Upper lobe of right lung (tissue), 1 donor: ENCODE measurements at regions not wholly inside any gene's neighbourhood (a gene's known extent, or its start where the extent isn't known, plus 50 kb on each side); places are given as distances from the start of the nearest gene placed in this dataset.
A peak's percentile ranks its signal among the peaks of the same experiment; 100 is the strongest.
"Not testable (repeated sequence)": the region's sequence is repeated elsewhere in the genome, so short reads cannot be mapped to it uniquely, and the experiment has no call there.

Experiments
- ATAC-seq: fragments of 200-7000 bp; cut with Tn5 transposase; one replicate; pipeline ENCODE4 v1.9.1; 2020; ENCODE audit warnings: mild to moderate bottlenecking, moderate library complexity
- DNase-seq: peaks from one replicate; pipeline ENCODE4 v3.0.0-alpha.2; 2020
- H3K27ac ChIP-seq: fragments of 200-600 bp; one replicate; pipeline ENCODE4 v1.8.0; 2022
- H3K27me3 ChIP-seq: fragments of 200-600 bp; one replicate; pipeline ENCODE4 v1.8.0; 2022; ENCODE audit warnings: mild to moderate bottlenecking
- H3K36me3 ChIP-seq: fragments of 200-600 bp; one replicate; pipeline ENCODE4 v1.8.0; 2022
- H3K4me1 ChIP-seq: fragments of 200-600 bp; one replicate; pipeline ENCODE4 v1.8.0; 2022
- H3K4me3 ChIP-seq: fragments of 200-600 bp; one replicate; pipeline ENCODE4 v1.8.0; 2022; ENCODE audit warnings: mild to moderate bottlenecking
- H3K9me3 ChIP-seq: fragments of 200-600 bp; one replicate; pipeline ENCODE4 v1.8.0; 2022
- CTCF ChIP-seq: fragments of 200-600 bp; IDR thresholded peaks from one replicate; pipeline ENCODE4 v1.8.0; 2022; ENCODE audit warnings: antibody characterized with exemption
- intact Hi-C: fragments of 100-400 bp; cut with DNase I; formaldehyde crosslinking; loops from one replicate; pipeline ENCODE4 v1.11.0; 2022
- donor health status: DM: no; HTN: yes; CAD: no; lungs with severe emphysema.

- DNase-seq (no peak), ATAC-seq (peak; percentile 5)
- Histone ChIP-seq H3K4me1 (no peaks in the 10 kb centered on the region), H3K4me3 (no peak overlapping the region), H3K27ac (no peak overlapping the region), H3K27me3 (no peaks in the 10 kb centered on the region), H3K36me3 (no peaks in the 10 kb centered on the region), H3K9me3 (no peaks in the 10 kb centered on the region)
- intact Hi-C loops: no loop called here
- TF ChIP-seq CTCF: no peak
Measured at GRCh38 chr21:9758141-9758540, 763.2 kb upstream of the TPTE start.

DNA sequence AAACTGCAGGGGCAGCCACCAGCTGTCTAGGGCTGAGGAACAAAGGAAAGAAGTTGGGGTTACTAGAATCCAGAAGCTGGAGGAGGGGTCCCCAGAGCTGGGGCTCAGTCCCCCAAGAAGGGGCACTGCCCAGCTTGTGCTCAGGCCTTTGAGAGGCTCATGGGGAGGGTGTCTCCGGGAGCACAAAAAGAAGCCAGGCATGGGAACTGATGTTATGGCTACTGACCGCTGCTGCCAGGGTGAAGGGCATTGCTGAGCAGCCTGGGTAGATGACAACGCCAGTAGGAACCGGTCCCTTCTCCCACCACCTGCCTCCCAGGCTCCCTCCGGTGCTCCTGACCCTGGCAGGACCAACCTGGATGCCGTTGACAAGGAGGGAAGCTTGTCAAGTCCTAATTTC lies 762.5 kb upstream of the TPTE start:
- H3K36me3 ChIP-seq: no peaks in the 10 kb centered on the region
- no peaks in the 10 kb centered on the region for H3K9me3 ChIP-seq
- no peaks in the 10 kb centered on the region for H3K4me1 ChIP-seq
- intact Hi-C loops: no loop called here
- ATAC-seq (peak; percentile 29), DNase-seq (no peak)
- no peaks in the 10 kb centered on the region for H3K27me3 ChIP-seq
- no peak overlapping the region for H3K4me3 ChIP-seq
- no peak for TF ChIP-seq CTCF
- H3K27ac ChIP-seq: no peak overlapping the region

DNA sequence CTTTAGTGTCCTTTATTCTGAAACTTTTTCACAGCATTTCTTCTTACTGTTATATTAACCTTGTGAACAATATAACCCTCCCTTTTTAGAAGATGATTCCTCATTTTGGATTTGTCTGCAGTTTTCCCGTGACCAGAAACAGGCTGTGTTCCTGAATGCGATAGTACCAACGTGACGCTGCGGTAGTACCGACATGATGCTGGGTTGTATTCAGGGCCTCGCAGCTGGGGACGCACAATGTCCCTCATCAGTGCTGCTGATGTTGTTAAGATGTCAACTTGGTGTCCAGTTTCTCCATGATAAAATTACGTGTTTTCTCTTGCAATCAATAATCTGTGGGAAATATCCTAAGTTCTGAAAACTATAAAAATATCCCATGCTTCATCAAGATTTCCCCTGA lies 761.4 kb upstream of the TPTE start:
- Histone ChIP-seq H3K27ac (no peak overlapping the region), H3K36me3 (no peaks in the 10 kb centered on the region), H3K9me3 (no peaks in the 10 kb centered on the region), H3K4me3 (no peak overlapping the region), H3K27me3 (no peaks in the 10 kb centered on the region), H3K4me1 (no peaks in the 10 kb centered on the region)
- no peak for TF ChIP-seq CTCF
- intact Hi-C loops: no loop called here
- no peak for ATAC-seq
- no peak for DNase-seq

DNA sequence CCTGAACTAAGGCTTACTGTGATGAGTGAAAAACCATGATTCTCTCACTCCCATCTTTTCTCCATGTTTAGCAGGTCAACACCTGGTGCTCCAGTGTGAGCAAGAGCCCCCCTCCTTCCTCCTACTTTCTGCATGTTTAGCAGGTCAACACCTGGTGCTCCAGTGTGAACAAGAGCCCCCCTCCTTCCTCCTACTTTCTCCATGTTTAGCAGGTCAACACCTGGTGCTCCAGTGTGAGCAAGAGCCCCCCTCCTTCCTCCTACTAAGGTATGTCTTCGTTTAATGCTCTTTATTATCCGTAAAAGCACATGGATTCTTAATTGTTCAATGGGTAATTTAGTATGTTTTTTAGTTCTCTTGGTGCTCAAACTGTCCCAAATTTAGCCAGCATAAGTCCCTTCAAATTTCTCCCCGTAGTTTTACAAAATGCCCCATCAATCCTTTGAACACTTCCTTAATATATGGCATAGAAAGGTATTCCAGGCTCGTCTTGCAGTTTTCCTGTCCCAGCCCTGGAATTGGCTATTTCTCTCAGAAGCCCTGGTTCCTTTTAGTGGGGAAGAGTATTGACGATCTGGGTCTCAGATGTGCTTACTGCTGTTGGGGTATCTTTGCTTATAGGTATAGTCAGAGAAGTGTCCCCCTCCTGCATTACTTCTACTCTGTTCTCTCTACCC lies 760.8 kb upstream of the TPTE start:
- no peak for ATAC-seq
- no peaks in the 10 kb centered on the region for H3K9me3 ChIP-seq
- no peaks in the 10 kb centered on the region for H3K4me1 ChIP-seq

GRCh38 chr21:9763306-9763705 lies 758.1 kb upstream of the TPTE start:
- no peaks in the 10 kb centered on the region for H3K9me3 ChIP-seq
- DNase-seq (no peak), ATAC-seq (no peak)
- H3K36me3 ChIP-seq: no peaks in the 10 kb centered on the region
- TF ChIP-seq CTCF: no peak
- H3K4me1 ChIP-seq: no peaks in the 10 kb centered on the region
- no peak overlapping the region for H3K4me3 ChIP-seq
- H3K27ac ChIP-seq: no peak overlapping the region
- no peaks in the 10 kb centered on the region for H3K27me3 ChIP-seq
- intact Hi-C loops: no loop called here

More for the DNA sequence above, 760.8 kb upstream of the TPTE start:
- H3K36me3 ChIP-seq: no peaks in the 10 kb centered on the region
- H3K4me3 ChIP-seq: no peak overlapping the region
- H3K27me3 ChIP-seq: no peaks in the 10 kb centered on the region
- no peak overlapping the region for H3K27ac ChIP-seq
- DNase-seq: no peak
- no peak for TF ChIP-seq CTCF
- intact Hi-C loops: no loop called here

- H3K36me3 ChIP-seq: no peaks in the 10 kb centered on the region
- intact Hi-C loops: no loop called here
- H3K4me1 ChIP-seq: no peaks in the 10 kb centered on the region
- ATAC-seq (peak; percentile 5), DNase-seq (no peak)
- no peak for TF ChIP-seq CTCF
- H3K4me3 ChIP-seq: no peak overlapping the region
- no peaks in the 10 kb centered on the region for H3K9me3 ChIP-seq
- no peaks in the 10 kb centered on the region for H3K27me3 ChIP-seq
- H3K27ac ChIP-seq: no peak overlapping the region
Measured at GRCh38 chr21:9763807-9764206, 757.6 kb upstream of the TPTE start.

DNA sequence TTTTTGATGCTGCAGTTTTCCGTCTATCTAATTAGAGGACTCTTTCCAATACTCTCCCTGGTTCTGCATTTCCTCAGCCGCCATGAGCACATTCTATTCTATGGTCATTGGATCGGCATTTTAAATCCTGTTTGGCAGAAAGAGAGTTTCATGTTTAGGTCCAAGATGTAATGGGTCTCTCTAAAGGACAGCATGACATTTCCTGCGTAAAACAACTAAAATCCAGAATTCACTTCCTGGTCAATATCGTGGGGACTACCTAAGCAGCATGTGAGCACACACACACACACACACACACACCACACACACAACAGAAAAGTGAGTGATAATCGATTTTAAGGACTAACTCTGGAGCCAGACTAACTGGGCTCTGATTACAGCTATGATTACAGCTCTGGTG lies 757.1 kb upstream of the TPTE start:
- ATAC-seq, H3K36me3 ChIP-seq, H3K4me1 ChIP-seq, H3K27me3 ChIP-seq, DNase-seq, H3K27ac ChIP-seq, H3K9me3 ChIP-seq, H3K4me3 ChIP-seq, intact Hi-C loops: not testable (repeated sequence)

DNA sequence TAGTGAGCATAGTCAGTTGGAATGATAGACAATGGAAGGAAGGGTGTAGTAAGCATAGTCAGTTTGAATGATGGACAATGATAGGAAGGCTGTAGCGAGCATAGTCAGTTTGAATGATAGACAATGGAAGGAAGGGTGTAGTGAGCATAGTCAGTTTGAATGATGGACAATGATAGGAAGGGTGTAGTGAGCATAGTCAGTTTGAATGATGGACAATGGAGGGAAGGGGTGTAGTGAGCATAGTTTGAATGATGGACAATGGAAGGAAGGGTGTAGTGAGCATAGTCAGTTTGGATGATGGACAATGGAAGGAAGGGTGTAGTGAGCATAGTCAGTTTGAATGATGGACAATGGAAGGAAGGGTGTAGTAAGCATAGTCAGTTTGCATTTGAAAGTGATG lies 755.8 kb upstream of the TPTE start:
- not testable (repeated sequence) for ATAC-seq, H3K9me3 ChIP-seq

More for the DNA sequence above, 755.8 kb upstream of the TPTE start:
- H3K27ac ChIP-seq, H3K36me3 ChIP-seq, DNase-seq, H3K27me3 ChIP-seq, intact Hi-C loops, H3K4me1 ChIP-seq, H3K4me3 ChIP-seq: not testable (repeated sequence)
